SK-N-SH treated with all-trans-retinoic acid at 6 μM for 48 hours (cell line): ENCODE measurements at regions not wholly inside any gene's neighbourhood (a gene's known extent, or its start where the extent isn't known, plus 50 kb on each side); places are given as distances from the start of the nearest gene placed in this dataset.

ENCODE experiments used
- ARNTL ChIP-seq: fragments of 450-650 bp; formaldehyde crosslinking; IDR thresholded peaks from 2 replicates; pipeline ENCODE4 v1.5.0; 2020; ENCODE audit warnings: low read depth, mild to moderate bottlenecking, moderate library complexity, borderline replicate concordance
- BACH2 ChIP-seq: fragments of 250-450 bp; sonication (Bioruptor Pico); IDR thresholded peaks from 2 replicates; pipeline ENCODE4 v1.9.0; 2021; ENCODE audit warnings: mild to moderate bottlenecking, borderline replicate concordance
- CSRNP3 ChIP-seq: fragments of 250-450 bp; sonication (Bioruptor Pico); IDR thresholded peaks from 2 replicates; pipeline ENCODE4 v1.5.1; 2021; ENCODE audit warnings: mild to moderate bottlenecking, moderate library complexity
- ESRRG ChIP-seq: fragments of 250-450 bp; sonication (Bioruptor Pico); IDR thresholded peaks from 2 replicates; pipeline ENCODE4 v1.6.1; 2021; ENCODE audit warnings: mild to moderate bottlenecking
- OSR1 ChIP-seq: fragments of 250-450 bp; sonication (Bioruptor Pico); IDR thresholded peaks from 2 replicates; pipeline ENCODE4 v1.8.0; 2022; ENCODE audit warnings: moderate library complexity, mild to moderate bottlenecking, inconsistent platforms
- PATZ1 ChIP-seq: fragments of 250-450 bp; sonication (Bioruptor Pico); IDR thresholded peaks from 2 replicates; pipeline ENCODE4 v1.8.0; 2020; ENCODE audit warnings: mild to moderate bottlenecking, moderate library complexity, borderline replicate concordance
- RARB ChIP-seq: fragments of 250-450 bp; sonication (Bioruptor Pico); IDR thresholded peaks from 2 replicates; pipeline ENCODE4 v1.8.0; 2021; ENCODE audit warnings: mild to moderate bottlenecking, moderate library complexity
- TOX ChIP-seq: fragments of 250-450 bp; sonication (Bioruptor Pico); IDR thresholded peaks from 2 replicates; pipeline ENCODE4 v1.8.0; 2021; ENCODE audit warnings: mild to moderate bottlenecking, moderate library complexity, borderline replicate concordance
- ZC3H10 ChIP-seq: fragments of 250-450 bp; sonication (Bioruptor Pico); IDR thresholded peaks from 2 replicates; pipeline ENCODE4 v1.5.1; 2021; ENCODE audit warnings: mild to moderate bottlenecking, moderate library complexity
- ZFP30 ChIP-seq: fragments of 450-650 bp; formaldehyde crosslinking; IDR thresholded peaks from 2 replicates; pipeline ENCODE4 v1.5.0; 2022; ENCODE audit warnings: mild to moderate bottlenecking, moderate library complexity
- ZNF70 ChIP-seq: fragments of 450-650 bp; formaldehyde crosslinking; IDR thresholded peaks from 2 replicates; pipeline ENCODE4 v1.5.0; 2020; ENCODE audit warnings: mild to moderate bottlenecking, moderate library complexity
- TF ChIP-seq, protein P1 (sequence below): fragments of 250-450 bp; sonication (Bioruptor Pico); IDR thresholded peaks from 2 replicates; pipeline ENCODE4 v1.5.1; 2020; ENCODE audit warnings: low read depth, mild to moderate bottlenecking, moderate library complexity

GRCh38 chr3:34394978-34395748 lies 596.7 kb downstream of the PDCD6IP start:
- no peak for TF ChIP-seq PATZ1 (CRISPR knock-in tag)
- no peak for TF ChIP-seq CSRNP3 (CRISPR knock-in tag)
- TF ChIP-seq TOX (CRISPR knock-in tag) = no peak
- no peak for TF ChIP-seq ARNTL
- TF ChIP-seq ZFP30 = no peak
- TF ChIP-seq ZC3H10 (CRISPR knock-in tag) = no peak
- TF ChIP-seq ZNF70 (CRISPR knock-in tag) = no peak
- TF ChIP-seq, protein P1, sequence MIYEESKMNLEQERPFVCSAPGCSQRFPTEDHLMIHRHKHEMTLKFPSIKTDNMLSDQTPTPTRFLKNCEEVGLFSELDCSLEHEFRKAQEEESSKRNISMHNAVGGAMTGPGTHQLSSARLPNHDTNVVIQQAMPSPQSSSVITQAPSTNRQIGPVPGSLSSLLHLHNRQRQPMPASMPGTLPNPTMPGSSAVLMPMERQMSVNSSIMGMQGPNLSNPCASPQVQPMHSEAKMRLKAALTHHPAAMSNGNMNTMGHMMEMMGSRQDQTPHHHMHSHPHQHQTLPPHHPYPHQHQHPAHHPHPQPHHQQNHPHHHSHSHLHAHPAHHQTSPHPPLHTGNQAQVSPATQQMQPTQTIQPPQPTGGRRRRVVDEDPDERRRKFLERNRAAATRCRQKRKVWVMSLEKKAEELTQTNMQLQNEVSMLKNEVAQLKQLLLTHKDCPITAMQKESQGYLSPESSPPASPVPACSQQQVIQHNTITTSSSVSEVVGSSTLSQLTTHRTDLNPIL (CRISPR knock-in tag) = no peak
- TF ChIP-seq ESRRG (CRISPR knock-in tag) = no peak
- TF ChIP-seq BACH2 (CRISPR knock-in tag) = no peak
- no peak for TF ChIP-seq RARB (CRISPR knock-in tag)
- TF ChIP-seq OSR1 (CRISPR knock-in tag) = no peak
